ENCODE measurements at regions not wholly inside any gene's neighbourhood (a gene's known extent, or its start where the extent isn't known, plus 50 kb on each side); places are given as distances from the start of the nearest gene placed in this dataset.

DNA sequence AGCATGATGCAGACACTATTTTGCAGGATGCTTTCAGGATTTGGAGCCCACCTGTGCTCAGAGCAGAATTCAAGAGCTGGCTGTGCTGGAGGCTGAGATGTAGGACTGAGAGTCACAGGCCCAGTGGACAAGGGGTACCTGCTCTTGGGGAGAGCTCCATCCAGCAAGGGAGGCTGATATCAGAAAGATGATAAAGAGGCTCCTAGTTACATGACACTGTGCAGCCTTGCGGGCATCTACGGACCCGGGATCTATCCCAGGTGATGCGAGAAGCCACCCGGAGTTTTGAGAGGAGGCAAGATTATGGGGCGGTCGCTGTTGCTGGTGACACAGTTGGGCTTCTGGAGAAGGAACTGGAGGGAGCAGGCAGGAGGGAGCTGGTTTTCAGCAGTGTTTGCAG lies 579.0 kb downstream of the TBC1D22A start:
- no peak for TF ChIP-seq ELF1 (IDR thresholded peaks at IDR 0.05; ENCODE audit: borderline replicate concordance, low read depth)
- TF ChIP-seq POLR2AphosphoS5 (IDR thresholded peaks at IDR 0.05; ENCODE audit: low read depth, low read length): no peak
- no peak for TF ChIP-seq SP1 (IDR thresholded peaks at IDR 0.05; ENCODE audit: low read depth)
- TF ChIP-seq, protein P1, sequence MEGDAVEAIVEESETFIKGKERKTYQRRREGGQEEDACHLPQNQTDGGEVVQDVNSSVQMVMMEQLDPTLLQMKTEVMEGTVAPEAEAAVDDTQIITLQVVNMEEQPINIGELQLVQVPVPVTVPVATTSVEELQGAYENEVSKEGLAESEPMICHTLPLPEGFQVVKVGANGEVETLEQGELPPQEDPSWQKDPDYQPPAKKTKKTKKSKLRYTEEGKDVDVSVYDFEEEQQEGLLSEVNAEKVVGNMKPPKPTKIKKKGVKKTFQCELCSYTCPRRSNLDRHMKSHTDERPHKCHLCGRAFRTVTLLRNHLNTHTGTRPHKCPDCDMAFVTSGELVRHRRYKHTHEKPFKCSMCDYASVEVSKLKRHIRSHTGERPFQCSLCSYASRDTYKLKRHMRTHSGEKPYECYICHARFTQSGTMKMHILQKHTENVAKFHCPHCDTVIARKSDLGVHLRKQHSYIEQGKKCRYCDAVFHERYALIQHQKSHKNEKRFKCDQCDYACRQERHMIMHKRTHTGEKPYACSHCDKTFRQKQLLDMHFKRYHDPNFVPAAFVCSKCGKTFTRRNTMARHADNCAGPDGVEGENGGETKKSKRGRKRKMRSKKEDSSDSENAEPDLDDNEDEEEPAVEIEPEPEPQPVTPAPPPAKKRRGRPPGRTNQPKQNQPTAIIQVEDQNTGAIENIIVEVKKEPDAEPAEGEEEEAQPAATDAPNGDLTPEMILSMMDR (IDR thresholded peaks at IDR 0.05 in 2 of 3, conservative IDR thresholded peaks at IDR 0.05 in 1 of 3; ENCODE audit: borderline replicate concordance in 1 of 3, insufficient read depth in 1 of 3, low read depth in 2 of 3, low read length in 2 of 3): no peak
- TF ChIP-seq TCF7L2 (IDR thresholded peaks at IDR 0.05; ENCODE audit: borderline replicate concordance, extremely low read depth, insufficient read depth, insufficient read length): no peak
